Left ventricle myocardium inferior (tissue), 1 donor: ENCODE measurements at regions not wholly inside any gene's neighbourhood (a gene's known extent, or its start where the extent isn't known, plus 50 kb on each side); places are given as distances from the start of the nearest gene placed in this dataset.
"Not testable (repeated sequence)": the region's sequence is repeated elsewhere in the genome, so short reads cannot be mapped to it uniquely, and the experiment has no call there.

Experiments used
- DNase-seq: peaks from one replicate; pipeline ENCODE4 v3.0.0-alpha.2; 2020
- H3K27ac ChIP-seq: fragments of 200-600 bp; replicated peaks from 2 replicates; pipeline ENCODE4 v1.8.0; 2021
- H3K27me3 ChIP-seq: fragments of 200-600 bp; 2 replicates; pipeline ENCODE4 v1.8.0; 2021; ENCODE audit warnings: low read depth
- H3K36me3 ChIP-seq: fragments of 200-600 bp; 2 replicates; pipeline ENCODE4 v1.8.0; 2021
- H3K4me1 ChIP-seq: fragments of 200-600 bp; 2 replicates; pipeline ENCODE4 v1.8.0; 2021
- H3K4me3 ChIP-seq: fragments of 200-600 bp; 2 replicates; pipeline ENCODE4 v1.8.0; 2021; ENCODE audit warnings: mild to moderate bottlenecking, moderate library complexity
- H3K9me3 ChIP-seq: fragments of 200-600 bp; replicated peaks from 2 replicates; pipeline ENCODE4 v1.8.0; 2021
- CTCF ChIP-seq: fragments of 200-600 bp; IDR thresholded peaks from 2 replicates; pipeline ENCODE4 v1.8.0; 2021; ENCODE audit warnings: antibody characterized with exemption, mild to moderate bottlenecking, borderline replicate concordance
- intact Hi-C: fragments of 100-400 bp; cut with micrococcal nuclease; formaldehyde crosslinking; loops from one replicate; pipeline ENCODE4 v1.11.0; 2022
- donor health status: DM: no; HTN: yes; CAD: no; lungs with severe emphysema.

- Histone ChIP-seq H3K27me3 (peaks cover 8% of the 10 kb centered on the region), H3K4me3 (no peak overlapping the region), H3K36me3 (no peaks in the 10 kb centered on the region), H3K9me3 (no peaks in the 10 kb centered on the region), H3K27ac (no peak overlapping the region), H3K4me1 (no peaks in the 10 kb centered on the region)
- DNase-seq, result no peak
- TF ChIP-seq CTCF, result no peak
- intact Hi-C loops, result no loop called here
Measured at GRCh38 chr1:60255565-60255964, 182.0 kb upstream of the C1orf87 start.

- no peak overlapping the region for H3K27ac ChIP-seq
- intact Hi-C loops, result no loop called here
Measured at GRCh38 chr1:60251426-60251825, 177.9 kb upstream of the C1orf87 start.

GRCh38 chr1:60247467-60247866, 173.9 kb upstream of the C1orf87 start:
- H3K4me1 ChIP-seq, H3K9me3 ChIP-seq, intact Hi-C loops, DNase-seq, H3K36me3 ChIP-seq, H3K4me3 ChIP-seq, H3K27me3 ChIP-seq, H3K27ac ChIP-seq: not testable (repeated sequence)

More at GRCh38 chr1:60251426-60251825, 177.9 kb upstream of the C1orf87 start:
- no peak for TF ChIP-seq CTCF
- no peaks in the 10 kb centered on the region for H3K36me3 ChIP-seq
- H3K9me3 ChIP-seq, result no peaks in the 10 kb centered on the region
- H3K4me3 ChIP-seq, result no peak overlapping the region
- no peaks in the 10 kb centered on the region for H3K27me3 ChIP-seq
- DNase-seq, result no peak
- no peaks in the 10 kb centered on the region for H3K4me1 ChIP-seq

- Histone ChIP-seq H3K4me3 (no peak overlapping the region), H3K9me3 (no peaks in the 10 kb centered on the region), H3K4me1 (no peaks in the 10 kb centered on the region), H3K36me3 (no peaks in the 10 kb centered on the region), H3K27me3 (no peaks in the 10 kb centered on the region), H3K27ac (no peak overlapping the region)
- intact Hi-C loops, result no loop called here
- TF ChIP-seq CTCF, result no peak
- DNase-seq, result no peak
Measured at GRCh38 chr1:60245324-60245723, 171.8 kb upstream of the C1orf87 start.

GRCh38 chr1:60244906-60245305, 171.3 kb upstream of the C1orf87 start:
- H3K9me3 ChIP-seq, result peaks cover 3% of the 10 kb centered on the region
- no peaks in the 10 kb centered on the region for H3K36me3 ChIP-seq
- no peak overlapping the region for H3K27ac ChIP-seq
- no peak for TF ChIP-seq CTCF
- no peaks in the 10 kb centered on the region for H3K27me3 ChIP-seq
- no peak for DNase-seq
- H3K4me1 ChIP-seq, result no peaks in the 10 kb centered on the region
- H3K4me3 ChIP-seq, result no peak overlapping the region
- intact Hi-C loops, result no loop called here

GRCh38 chr1:60235275-60235674, 161.7 kb upstream of the C1orf87 start:
- no peak for DNase-seq
- no peaks in the 10 kb centered on the region for H3K27me3 ChIP-seq
- TF ChIP-seq CTCF, result no peak
- H3K27ac ChIP-seq, result no peak overlapping the region
- H3K4me3 ChIP-seq, result no peak overlapping the region
- H3K9me3 ChIP-seq, result peaks cover 17% of the 10 kb centered on the region
- intact Hi-C loops, result no loop called here
- H3K36me3 ChIP-seq, result no peaks in the 10 kb centered on the region
- no peaks in the 10 kb centered on the region for H3K4me1 ChIP-seq
